ENCODE measurements at regions not wholly inside any gene's neighbourhood (a gene's known extent, or its start where the extent isn't known, plus 50 kb on each side); places are given as distances from the start of the nearest gene placed in this dataset.

GRCh38 chr12:118760623-118761022, 220.7 kb upstream of the SRRM4 start:
- TF ChIP-seq CTCF (IDR thresholded peaks at IDR 0.05) = no peak
- no peak for TF ChIP-seq POLR2A (IDR thresholded peaks at IDR 0.05)
